ENCODE measurements at regions not wholly inside any gene's neighbourhood (a gene's known extent, or its start where the extent isn't known, plus 50 kb on each side); places are given as distances from the start of the nearest gene placed in this dataset.

- DNase-seq (ENCODE audit: low read depth): no peak
Observed at GRCh38 chr6:104574135-104574750, 285.5 kb downstream of the HACE1 start.

DNA sequence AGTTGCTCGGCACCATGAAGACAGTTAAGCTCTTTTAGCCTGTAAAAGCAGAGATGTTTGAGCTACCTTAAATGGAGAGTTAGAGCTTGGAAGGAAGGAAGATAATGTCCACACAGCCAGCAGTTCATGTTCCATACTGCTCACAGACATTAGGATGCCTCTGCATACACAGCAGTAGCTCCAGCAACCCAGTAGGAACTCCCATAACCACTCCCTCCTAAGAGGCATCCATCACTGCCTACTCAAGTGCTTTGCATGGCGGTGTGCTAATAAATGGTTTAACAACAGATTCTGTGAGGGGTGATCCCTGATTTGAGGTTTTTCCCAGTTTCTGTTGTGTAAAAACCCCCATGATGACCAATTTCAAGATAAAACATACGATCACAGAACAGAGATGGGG lies 286.4 kb downstream of the HACE1 start:
- no peak for DNase-seq (ENCODE audit: low read depth)

- no peak for DNase-seq (ENCODE audit: low read depth)
Observed at GRCh38 chr6:104572901-104573300, 286.8 kb downstream of the HACE1 start.

GRCh38 chr6:104566411-104566810 lies 293.3 kb downstream of the HACE1 start:
- peak; percentile 48 for DNase-seq (ENCODE audit: low read depth)

DNA sequence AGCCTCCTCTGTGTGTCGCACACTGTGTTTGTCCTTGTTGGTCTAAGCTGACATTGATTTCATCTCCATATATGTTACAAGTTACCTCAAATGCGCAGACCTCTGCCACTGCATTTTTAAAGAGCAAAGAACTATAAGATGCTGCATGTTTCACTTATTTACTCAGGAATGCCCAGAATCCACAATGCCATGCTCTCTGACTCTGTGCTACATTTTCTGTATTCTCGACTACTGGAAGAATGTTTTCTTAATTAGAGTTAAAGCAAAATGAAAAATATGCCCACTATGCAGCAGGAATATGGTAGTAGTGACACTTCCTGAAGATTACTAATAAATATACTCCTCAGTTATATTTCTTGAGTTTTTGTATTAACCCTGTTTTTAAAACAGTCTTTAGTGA lies 296.4 kb downstream of the HACE1 start:
- DNase-seq (ENCODE audit: low read depth): no peak

DNA sequence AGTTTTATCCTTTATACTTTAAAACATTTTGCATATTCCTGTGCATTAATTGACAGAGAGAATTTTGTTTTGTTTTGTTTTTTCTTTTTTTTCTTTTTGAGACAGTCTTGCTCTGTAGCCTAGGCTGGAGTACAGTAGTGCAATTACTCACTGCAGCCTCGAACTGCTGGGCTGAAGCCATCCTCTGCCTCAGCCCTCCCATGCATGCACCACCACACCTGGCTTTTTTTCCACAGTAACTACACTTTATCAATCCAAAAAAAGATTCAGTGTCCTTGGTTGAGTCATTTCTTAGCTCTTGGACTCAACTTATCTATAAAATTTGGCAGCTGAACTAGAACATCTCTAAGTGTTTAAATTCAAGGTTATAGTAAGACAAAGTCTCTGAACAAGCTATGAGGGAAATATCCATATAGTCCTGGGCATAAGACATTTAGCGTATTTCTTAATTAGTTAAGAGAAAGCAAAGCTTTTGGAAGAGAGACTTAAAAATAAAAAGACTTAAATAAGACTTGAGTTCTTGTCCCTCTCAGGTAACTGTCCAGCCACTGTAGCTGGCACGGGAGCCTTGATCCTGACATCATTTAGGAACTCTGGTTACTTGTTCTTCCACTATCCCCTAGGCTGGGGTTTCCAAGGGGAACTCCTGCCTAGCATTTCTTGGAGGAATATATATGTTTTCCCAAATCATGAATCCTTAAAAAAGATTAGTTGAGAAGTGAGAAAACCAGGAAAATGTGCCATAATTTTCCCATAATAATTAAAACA lies 300.1 kb downstream of the HACE1 start:
- no peak for DNase-seq (ENCODE audit: low read depth)

DNA sequence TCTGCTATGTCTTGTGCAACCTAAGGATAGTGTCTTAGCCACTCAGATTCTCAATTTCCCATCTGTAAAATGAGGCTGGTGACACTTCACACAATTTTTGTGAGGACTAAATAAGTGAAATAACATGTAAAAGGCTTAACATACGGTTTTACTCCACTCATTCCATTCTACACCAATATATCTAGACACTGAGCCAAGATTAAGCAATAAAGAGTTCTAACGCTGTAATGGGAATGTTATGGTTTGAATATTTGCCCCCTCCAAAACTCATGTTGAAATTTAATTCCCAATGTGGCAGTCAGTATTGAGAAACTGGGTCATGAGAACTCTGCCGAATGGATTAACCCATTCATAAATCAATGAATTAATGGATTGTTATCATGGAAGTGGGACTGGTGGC lies 301.0 kb downstream of the HACE1 start:
- no peak for DNase-seq (ENCODE audit: low read depth)

- DNase-seq (ENCODE audit: low read depth): no peak
Observed at GRCh38 chr6:104548297-104548696, 311.4 kb downstream of the HACE1 start.

- no peak for DNase-seq (ENCODE audit: low read depth)
Observed at GRCh38 chr6:104541411-104541810, 318.3 kb downstream of the HACE1 start.

- DNase-seq (ENCODE audit: low read depth): peak; percentile 80
Observed at GRCh38 chr6:104540743-104541142, 319.0 kb downstream of the HACE1 start.

GRCh38 chr6:104539173-104539572 lies 320.5 kb downstream of the HACE1 start:
- DNase-seq (ENCODE audit: low read depth): no peak

GRCh38 chr6:104537872-104538271 lies 321.8 kb downstream of the HACE1 start:
- DNase-seq (ENCODE audit: low read depth): no peak

GRCh38 chr6:104537180-104537579 lies 322.5 kb downstream of the HACE1 start:
- DNase-seq (ENCODE audit: low read depth): peak; percentile 43

GRCh38 chr6:104532462-104532861 lies 327.3 kb downstream of the HACE1 start:
- DNase-seq (ENCODE audit: low read depth): no peak

GRCh38 chr6:104531646-104532045 lies 328.1 kb downstream of the HACE1 start:
- no peak for DNase-seq (ENCODE audit: low read depth)

GRCh38 chr6:104527761-104528415 lies 331.8 kb downstream of the HACE1 start:
- DNase-seq (ENCODE audit: low read depth): no peak

- DNase-seq (ENCODE audit: low read depth): no peak
Observed at GRCh38 chr6:104527311-104527710, 332.4 kb downstream of the HACE1 start.

DNA sequence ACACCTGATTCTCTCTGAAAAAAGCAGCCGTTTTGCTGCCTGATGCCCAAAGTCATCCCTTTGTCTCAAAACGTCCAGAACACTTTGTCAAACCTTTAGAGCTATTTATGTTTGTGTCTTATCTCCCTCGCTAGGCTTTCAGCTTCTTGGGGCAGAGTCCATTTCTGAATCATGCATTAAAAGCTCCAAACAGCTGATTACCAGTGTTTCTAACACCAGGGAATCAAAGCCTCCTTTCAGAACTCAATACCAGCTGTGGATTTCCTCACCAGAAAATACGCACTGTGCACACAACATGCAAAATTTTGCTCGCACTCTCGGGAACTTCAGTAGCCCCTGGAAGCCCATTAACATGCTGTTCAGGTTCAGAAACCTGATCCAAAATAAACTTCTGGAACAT lies 333.3 kb downstream of the HACE1 start:
- DNase-seq (ENCODE audit: low read depth): no peak

DNA sequence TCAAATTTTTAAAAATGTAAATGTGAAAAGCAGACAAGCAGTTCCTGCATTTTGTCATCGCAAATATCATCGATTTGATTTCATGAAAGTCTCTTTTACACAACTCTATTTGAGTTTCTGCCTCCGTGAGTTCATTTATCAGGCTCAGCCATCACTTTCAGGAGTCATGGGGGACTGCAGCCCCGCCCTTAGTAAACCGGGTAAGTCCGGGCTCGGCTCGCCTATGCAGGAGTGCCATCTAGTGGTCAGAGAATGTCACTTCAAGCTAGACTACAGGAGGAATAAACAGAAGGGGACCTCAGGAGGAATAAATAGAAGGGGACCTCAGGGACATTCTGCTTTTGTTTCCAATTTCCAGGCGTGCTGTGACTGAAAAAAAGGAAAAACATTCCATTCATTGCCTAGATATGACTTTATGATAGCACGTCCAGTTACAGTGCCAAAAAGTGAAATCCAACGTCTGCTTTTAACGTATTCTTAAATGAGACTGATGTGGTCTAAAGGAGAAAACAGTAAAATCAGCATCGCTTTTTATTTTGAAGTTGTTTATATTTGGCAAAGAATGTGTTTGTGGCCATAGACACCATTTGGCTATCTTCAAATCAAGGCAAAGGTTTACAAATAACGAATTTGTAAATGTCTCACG lies 333.9 kb downstream of the HACE1 start:
- DNase-seq (ENCODE audit: low read depth): peak; percentile 50

DNA sequence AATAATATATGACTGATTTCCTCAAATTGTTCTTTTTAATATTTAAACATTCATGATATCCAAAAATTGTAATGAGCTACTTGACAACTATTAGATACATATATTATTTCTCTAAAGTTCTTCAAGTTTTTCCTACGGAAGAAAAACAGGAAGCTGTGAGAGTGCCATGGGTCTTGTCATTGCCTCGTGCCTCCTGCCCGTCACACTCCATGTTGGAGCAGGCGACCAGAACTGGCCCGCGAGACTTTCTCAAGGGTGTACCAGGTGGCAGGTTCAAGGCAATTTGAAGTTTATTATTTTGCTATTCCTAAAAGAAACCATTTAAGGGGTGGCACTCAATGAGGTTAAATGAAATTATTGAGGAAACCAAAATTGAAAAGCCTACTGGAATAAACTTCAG lies 337.2 kb downstream of the HACE1 start:
- DNase-seq (ENCODE audit: low read depth): no peak

DNA sequence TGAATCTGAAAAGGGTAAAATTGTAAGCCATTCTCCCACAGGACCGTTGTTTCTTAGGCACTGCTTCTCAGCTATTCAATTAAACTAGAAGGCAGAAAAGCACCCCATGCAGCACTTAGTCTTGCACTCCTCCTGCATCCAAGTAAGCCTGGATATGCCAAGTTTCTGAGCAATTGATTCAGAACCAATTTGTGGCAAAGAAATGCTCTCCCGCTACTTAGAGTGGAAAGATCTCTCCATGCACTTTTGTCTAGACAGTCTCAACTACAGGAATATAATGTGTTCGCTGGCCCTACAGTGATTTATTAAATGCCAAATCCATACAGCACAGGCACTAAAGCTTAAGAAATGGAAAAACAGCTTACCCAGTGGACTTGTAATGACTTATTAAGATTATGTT lies 338.5 kb downstream of the HACE1 start:
- DNase-seq (ENCODE audit: low read depth): no peak

- DNase-seq (ENCODE audit: low read depth): no peak
Observed at GRCh38 chr6:104519566-104519965, 340.2 kb downstream of the HACE1 start.

DNA sequence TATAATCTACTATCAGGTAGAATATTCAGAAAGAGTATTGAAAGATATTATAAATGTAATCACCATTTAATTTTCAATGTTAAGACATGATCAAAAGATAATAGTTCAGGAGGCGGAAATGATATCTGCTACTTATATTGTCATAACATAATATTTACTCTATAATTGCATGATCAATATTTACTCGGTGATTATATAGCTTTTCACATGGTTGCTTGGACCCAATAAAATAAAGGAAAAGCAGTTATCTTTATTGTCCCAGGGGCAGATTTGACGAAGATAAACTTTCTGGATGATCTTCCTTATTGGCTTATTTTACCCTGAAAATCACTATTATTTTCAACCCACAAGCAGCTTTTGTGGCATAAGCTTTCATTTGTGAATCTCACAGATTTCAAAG lies 350.4 kb downstream of the HACE1 start:
- DNase-seq (ENCODE audit: low read depth): no peak

Measured in non-pigmented ciliary epithelial cell (primary cell).